ENCODE measurements at regions not wholly inside any gene's neighbourhood (a gene's known extent, or its start where the extent isn't known, plus 50 kb on each side); places are given as distances from the start of the nearest gene placed in this dataset.
"Not testable (repeated sequence)": the region's sequence is repeated elsewhere in the genome, so short reads cannot be mapped to it uniquely, and the experiment has no call there.

DNA sequence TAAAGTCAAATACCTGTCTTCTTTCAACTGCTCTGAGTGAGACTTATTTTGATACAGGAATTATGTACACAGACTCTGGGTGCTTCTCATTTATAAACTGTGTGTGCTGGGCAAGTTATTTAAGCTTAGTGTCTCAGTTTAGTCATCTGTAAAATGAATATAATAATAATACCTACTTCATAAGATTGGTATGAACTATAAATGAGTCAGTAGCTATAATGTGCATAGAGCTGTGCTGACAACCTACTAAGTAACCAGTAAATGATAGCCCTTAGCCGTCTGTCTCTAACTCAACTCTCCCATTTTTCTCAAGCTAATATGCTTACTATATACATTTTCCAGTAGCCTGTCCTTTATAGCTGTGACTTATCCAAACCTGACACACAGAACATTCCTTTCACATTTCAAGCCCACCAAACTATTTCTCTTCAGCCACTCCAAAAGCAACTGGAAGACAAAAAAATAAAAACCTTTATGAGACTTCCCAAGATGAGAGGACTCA lies 319.8 kb downstream of the ETAA1 start:
- DNase-seq: no peak

DNA sequence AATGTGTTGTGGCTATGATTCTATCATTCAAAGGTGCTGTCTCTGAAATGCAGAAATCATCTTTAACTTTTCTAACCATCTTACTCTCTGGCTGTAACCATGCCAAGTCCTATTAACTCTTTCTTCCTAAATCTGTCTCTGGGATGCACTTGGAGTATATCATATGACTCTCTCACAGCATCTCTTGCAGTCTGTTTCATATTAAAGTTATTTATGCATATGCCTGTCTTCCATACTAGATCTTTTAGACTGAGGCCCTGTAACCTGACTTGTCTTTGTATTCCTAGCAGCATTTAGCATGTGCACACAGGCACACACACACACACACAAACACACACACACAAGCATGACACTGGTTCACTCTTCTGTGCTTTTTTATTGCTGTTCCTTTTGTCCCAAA lies 320.6 kb downstream of the ETAA1 start:
- no peak for DNase-seq

GRCh38 chr2:67719351-67719750 lies 322.2 kb downstream of the ETAA1 start:
- DNase-seq: no peak

GRCh38 chr2:67721516-67721915 lies 324.4 kb downstream of the ETAA1 start:
- DNase-seq: no peak

DNA sequence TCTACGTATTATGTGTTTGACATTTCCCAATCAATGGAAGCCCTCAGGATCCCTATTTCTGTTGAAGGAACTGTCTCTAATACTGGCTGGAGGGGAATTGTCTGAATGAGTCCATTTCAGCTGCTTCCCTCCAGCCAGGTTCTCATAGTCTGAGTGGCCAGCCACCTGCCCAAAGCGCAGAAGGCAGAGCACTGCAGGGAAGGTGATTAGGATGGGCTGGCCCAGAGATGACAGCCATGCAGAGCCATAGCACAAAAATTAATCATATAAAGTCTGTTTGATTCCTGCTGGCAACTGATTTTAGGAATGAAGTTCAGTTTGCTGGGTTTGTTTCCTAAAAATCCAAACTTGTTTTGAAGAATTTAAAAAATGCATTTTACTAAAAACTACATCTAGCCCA lies 327.1 kb downstream of the ETAA1 start:
- no peak for DNase-seq

DNA sequence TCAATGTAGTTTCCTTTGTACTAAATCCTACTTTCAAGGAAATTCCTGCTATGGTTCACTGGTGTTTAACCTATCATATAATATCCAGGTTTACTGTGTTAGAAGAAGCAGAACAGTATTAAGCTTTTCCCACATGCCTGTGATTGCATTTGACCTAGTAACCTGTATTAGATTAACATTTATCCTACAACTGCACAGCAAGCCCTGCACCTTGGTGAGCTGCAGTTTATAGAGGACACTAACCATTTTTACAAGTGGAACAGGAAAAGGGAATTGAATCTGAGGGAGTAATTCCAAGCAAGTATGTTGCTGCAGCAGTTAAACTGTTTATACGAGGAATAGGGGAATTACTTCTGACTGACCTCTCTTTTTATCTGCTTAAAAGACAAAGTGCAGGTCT lies 328.6 kb downstream of the ETAA1 start:
- DNase-seq: no peak

DNA sequence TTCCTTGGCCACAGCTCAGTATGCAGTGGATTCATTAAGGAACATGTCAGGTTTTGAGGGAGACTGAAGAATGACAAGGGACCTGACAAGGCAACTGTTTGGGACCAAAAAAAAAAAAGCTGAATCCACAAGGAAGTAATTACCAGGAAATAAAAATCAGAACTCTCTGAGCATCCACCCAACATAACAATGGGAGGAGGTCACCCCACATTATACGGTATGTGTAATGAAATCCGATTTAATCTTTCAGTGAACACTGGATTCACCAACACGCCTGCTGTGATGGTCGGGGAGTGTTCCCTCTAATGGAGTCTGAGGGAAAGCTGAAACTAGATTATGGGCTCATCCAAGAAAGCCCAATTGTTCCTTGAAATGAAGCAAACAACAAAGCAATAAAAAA lies 329.3 kb downstream of the ETAA1 start:
- DNase-seq: no peak

- DNase-seq: no peak
These were observed 330.0 kb downstream of the ETAA1 start for GRCh38 chr2:67727131-67727530.

DNA sequence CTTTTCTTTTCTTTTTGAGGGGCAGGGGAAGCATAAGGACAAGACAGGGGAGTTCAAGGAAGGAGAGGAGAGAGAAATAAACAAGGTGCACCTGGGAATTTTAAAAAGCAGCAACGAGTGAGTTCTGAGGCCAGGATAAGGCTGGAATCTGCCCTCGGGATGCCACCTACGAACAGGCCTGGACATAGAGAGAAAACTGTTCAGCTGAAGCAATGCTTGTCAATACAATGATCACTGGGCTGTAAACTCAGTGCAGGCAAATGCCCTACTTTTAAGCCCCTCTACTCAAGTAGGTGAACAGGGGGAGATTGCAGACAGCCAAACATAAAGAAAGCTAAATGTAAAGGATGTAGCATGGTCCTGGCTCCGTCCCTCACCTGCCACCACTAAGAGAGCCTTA lies 330.5 kb downstream of the ETAA1 start:
- no peak for DNase-seq

DNA sequence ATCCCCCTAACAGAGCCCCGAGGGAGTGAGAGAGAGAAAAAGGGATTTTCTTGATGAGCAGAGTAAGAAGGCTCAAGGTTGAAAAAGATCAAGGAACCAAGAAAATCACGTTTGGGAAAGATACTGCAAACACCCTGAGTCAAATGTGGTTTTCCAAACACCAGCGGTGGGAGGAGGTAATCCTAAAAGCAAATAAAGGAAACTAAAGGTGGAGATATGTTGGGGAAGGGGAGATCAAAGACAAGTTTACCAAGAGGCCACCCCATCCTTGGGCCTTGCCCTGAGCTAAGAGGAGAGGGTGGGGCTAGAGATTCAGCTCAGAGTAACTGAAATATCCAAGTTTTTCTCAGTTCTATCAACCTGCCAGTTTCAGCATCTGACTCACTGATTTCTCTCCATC lies 332.3 kb downstream of the ETAA1 start:
- DNase-seq: no peak

DNA sequence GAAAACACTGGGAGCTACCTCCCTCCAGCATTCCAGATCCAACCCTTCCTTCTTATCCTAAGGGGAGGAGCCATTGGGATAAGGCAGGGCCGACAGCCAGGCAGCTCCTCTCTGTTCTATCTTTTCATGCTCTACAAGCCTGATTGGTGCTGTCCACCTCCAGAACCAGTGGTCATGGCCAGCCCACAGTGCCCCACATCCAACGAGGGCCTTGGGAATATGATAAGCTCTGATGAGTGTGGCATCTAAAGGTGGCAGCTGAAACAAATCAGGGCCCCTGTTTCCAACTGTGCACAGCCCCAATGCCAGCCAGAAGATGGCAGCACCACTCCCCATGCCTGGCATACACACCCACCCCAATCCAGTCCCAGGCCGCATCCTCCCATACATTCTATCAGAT lies 329.3 kb downstream of the C1D start:
- DNase-seq: no peak

DNA sequence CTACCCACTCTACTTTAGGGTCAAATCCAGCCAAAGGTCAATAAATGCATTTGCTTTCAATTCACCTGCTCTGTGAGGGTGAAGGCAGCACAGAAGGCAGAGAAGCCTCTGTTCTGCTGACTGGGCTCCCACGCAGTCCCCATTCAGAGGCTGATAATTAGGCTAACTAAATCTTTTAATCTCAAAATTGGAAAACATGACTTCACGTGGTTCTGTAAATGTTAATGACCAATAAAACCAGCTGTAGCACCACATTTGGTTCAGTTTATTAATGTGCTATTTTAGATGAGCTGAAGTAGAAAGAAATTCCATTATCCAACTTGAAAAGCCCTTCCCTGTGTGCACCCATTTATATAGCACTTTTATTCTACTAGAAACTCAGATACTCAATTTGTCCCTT lies 310.6 kb downstream of the C1D start:
- DNase-seq: no peak

DNA sequence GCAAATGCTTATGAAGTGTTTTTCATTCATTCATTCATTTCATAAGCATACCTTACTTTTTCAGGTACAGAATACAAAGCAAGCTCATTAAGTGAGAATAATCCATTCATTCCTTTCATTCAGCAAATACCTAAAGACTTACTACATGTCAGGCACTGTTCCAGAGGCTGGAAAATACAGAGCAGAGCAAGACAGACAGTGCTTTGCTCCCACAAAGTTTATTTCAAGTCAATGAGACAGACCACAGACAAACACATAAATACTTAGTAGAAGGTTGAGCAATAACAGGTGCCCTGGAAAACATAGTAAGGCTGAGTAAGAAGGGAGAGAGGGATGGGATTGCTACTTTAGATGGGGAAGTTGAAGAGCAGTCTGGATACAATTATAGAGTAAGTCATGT lies 309.8 kb downstream of the C1D start:
- no peak for DNase-seq

- DNase-seq: no peak
These were observed 307.5 kb downstream of the C1D start for GRCh38 chr2:67755156-67755882.

- DNase-seq: no peak
These were observed 301.8 kb downstream of the C1D start for GRCh38 chr2:67760995-67761394.

DNA sequence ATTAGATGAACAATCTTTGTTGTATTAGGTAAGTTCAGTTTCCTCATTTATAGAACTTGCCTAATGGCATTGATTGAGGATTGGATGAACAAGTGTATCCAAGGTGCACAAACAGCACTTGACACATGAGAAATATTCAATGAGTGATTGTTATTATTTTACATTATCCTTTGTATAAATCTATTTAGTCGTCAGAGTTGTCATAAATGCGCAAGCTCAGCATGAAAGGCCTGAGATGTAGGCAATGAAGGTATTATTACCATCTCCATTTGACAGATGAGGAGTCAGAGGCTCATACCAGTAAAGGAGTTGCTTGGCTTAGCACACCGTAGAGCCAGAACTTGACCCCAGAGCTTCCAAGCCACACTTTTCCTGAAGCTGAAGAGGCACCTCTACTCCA lies 291.4 kb downstream of the C1D start:
- no peak for DNase-seq

DNA sequence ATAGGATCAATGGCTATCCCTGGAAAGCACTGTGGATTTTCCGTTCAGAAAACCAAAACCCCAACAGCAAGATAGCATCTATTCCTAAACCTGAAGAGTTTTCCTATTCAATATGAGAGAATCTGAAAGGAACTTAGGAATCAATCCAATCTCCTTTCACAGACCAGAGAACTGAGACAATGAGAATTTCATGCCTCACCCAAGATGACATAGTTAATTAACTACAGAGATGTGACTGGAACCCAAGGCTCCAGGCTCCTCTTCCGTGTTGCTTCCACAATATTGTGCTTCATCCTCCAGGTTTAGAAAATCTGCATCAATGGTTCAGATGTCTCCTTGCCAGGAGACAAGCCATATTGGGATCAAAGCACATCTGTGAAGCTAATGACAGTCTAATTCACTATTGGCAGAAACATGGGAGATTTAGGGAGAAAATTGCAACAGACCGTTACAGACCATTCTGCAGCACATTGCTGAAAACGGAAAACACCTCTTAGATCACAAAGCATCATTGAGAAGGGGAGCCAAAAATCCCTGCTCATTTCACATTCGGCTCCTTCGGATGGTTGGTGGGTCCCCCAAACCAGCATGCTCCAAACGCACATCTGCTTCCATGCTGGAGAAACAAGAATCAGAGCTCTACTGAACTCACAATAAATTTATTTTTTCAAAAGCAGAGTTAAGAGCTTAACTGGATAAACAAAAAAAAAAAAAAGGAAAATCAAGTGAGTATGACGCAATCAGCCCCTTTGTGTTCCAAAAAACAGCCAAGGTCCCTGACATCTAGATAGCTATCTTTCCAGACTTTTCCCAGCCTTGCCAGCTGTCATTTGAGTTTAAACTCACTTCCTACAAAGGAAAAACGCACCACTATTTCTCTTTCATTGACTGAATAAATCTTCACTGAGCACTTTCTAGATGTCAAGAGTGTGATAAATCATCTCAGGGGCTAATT lies 290.3 kb downstream of the C1D start:
- no peak for DNase-seq

GRCh38 chr2:67773851-67774250 lies 289.0 kb downstream of the C1D start:
- no peak for DNase-seq

DNA sequence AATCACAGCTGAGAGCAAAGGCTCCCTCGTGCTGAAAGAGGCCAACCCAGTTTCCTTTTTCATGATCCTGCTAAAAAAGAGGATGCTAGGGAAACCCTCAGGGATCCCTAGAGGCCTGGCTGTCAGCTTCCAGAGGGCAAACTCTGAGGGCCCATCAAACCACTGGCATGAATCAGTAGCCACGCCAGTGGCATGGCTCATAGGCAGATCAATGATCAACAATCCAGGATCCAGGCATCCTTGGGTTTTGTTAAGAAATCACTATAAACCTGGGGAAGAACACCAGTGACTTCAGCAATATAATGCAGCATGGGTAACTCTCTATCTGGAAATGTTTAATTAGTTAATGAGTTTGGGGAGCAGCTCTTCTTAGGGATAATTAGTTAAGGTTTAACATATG lies 286.5 kb downstream of the C1D start:
- DNase-seq: no peak

GRCh38 chr2:67777010-67777409 lies 285.8 kb downstream of the C1D start:
- no peak for DNase-seq

- no peak for DNase-seq
These were observed 284.9 kb downstream of the C1D start for GRCh38 chr2:67777836-67778429.

DNA sequence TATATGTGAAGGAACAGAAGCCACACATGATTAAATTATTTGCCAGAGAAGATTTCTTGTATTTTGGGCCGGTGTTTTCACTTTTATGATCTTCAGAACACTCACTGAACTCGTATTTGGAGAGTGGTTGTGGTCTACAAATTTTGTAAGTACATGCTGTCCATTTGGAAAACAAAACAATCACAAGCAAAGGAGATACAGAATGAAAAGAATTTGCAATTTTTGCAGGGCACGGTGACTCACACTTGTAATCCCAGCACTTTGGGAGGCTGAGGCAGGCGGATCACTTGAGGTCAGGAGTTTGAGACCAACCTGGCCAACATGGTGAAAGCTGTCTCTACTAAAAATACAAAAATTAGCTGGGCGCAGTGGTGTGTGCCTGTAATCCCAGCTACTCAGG lies 282.0 kb downstream of the C1D start:
- DNase-seq: not testable (repeated sequence)

DNA sequence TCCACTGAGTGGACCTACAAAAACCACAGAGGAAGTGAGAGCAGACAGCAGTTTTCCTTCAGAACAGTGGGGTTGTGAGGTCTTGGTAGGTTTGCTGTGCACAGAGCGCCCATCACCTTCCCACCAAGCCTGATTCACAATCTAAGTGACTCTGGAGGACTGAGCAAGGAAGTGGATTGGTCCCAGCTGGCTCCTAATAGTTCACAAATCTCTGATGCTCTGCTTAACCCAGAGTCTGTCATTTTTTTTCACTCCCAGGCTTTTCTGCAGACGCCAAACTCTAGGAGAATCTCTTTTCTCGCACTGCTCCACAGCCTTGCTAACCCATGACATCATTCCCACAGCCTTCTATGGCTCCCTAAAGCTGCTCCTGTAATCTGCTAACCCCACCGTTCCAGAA lies 280.4 kb downstream of the C1D start:
- no peak for DNase-seq

- DNase-seq: no peak
These were observed 279.8 kb downstream of the C1D start for GRCh38 chr2:67783026-67783425.
